Stimulated activated CD4-positive, alpha-beta T cell treated with anti-CD3 and anti-CD28 coated beads, Interleukin-15, amount 100 ng/mL, for 24 hours (primary cell): ENCODE measurements at regions not wholly inside any gene's neighbourhood (a gene's known extent, or its start where the extent isn't known, plus 50 kb on each side); places are given as distances from the start of the nearest gene placed in this dataset.
A peak's percentile ranks its signal among the peaks of the same experiment; 100 is the strongest.
"Not testable (repeated sequence)": the region's sequence is repeated elsewhere in the genome, so short reads cannot be mapped to it uniquely, and the experiment has no call there.

Experiments used
- DNase-seq: peaks from one replicate; pipeline ENCODE4 v3.0.0-alpha.2; 2020

DNA sequence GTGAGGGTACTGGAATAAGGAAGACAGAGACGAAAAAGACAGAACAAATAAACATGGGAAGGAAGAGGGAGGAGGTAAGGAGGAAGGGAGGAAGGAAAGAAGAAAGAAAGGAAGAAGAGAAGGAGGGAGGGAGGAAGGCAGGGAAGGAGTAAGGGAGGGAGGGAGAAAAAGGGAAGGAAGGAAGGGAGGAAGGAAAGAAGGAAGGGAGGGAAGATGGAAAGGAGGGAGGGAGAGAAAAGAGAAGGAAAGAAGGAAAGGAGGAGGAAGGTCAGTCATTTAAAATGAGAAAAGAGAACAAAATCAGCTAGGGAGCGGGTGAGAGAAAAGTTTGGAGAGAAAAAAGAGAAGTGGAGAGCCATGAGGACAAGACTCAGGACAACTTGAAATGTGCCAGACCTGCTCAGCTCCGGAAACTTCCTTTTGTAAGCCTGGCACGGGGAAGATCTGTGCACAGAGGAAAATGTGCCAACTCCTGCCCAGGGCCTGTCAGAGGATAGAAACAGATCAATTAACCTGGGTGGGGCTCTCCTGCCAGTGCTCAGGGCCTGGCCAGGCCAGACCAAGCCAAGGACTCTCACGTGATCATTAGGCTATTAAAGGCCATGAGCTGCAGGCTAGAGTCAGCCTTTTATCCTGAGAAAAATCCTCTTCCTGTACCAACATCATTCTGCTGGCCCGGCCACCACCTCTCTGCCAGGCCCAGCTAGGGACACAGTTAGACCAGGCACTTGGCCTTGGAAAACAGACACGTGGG, 50.1 kb upstream of the BCL6 start:
- DNase-seq, result no peak

DNA sequence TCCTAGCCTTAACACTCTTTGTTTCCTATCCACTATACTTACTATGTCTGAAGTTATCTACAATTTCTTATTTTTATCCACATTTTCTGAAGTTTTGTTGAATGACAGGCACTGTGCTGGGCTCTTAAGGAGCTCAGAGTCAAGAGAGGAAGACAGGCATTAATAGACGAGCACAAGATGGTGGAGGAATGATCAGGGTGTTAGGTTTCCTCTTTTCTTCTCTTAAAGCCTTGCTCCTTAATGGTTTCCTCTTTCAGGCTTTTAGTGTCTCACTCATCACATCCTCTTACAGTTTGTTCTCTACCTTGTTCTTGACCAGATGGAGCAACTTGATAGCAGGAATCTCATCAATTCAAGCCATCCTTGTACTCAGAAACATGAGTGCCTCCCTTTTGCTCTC, 52.9 kb upstream of the BCL6 start:
- no peak for DNase-seq

DNA sequence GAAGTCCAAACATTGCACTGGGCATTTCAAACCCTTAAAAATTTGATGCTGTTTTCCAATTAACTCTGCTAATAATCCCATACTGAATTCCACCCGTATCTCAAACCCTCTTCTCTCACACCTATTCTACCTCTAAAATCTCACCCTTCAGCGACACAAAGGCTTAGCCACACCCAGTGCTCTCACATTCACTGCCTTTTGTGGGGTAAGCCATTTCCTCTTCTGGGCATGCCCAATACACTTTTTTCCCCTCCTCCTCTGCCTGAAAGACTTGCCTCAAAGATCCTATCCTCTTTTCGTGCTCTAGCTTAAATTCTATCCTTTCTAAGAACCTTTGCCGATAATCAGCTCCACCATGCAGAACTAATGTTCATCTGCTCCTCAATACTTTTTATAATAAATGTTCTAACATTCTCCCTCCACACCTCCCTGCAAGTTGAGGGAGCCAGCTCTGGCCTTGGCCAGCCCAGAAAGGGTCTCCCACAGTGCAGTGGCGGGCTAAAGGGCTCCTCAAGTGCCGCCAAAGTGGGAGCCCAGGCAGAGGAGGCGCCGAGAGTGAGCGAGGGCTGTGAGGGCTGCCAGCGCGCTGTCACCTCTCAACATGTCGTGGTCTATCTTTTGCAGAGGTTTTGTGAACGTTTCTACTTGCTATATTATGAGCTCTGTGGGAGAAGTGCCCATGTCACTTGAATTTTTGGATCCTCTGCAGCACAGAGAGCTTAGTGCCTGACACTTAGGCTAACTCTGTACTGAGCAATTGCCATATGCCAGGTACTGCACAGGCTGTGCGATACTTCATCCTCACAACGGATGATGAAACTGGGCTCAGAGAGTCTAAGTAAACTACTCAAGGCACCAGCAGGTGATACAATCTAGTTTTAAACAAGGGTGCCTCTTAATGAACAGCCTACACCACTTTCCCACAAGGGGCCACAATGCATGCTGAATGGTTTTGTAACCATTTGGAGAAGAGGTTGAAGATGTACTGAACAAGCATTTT, 53.6 kb upstream of the BCL6 start:
- no peak for DNase-seq

DNA sequence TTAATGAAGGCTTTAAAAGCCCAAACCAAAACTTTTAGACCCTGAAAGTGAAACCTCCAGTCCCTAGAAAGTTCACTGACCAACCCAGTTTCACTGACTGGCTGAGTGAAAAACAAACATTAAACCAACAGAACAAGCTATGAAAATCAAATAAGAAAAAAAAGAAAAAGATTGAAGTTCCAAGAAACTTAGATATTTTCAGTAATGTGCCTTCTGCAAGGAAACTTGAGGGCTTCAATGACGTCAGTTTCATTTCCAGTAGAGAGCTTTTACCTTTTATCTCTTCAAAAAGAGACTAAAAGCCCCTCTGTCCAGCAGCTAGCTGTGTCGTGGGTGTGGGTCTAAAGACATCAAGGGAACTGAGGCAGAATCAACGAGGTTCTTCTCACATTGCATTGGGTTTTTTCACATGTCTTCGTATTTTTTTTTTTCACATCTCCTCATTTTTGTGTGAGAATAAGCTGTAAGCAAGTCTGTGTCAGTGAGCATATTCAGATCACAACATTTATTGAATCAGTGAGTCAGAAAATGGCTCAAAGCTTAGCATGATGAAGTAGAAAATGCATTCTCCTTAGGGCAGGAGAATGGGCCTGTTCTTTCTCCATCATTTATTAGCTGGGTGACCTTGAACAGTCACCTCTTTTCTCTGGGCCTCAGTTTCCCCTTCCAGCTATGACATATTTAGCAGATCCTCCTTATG, 54.8 kb upstream of the BCL6 start:
- peak; percentile 40 for DNase-seq

DNA sequence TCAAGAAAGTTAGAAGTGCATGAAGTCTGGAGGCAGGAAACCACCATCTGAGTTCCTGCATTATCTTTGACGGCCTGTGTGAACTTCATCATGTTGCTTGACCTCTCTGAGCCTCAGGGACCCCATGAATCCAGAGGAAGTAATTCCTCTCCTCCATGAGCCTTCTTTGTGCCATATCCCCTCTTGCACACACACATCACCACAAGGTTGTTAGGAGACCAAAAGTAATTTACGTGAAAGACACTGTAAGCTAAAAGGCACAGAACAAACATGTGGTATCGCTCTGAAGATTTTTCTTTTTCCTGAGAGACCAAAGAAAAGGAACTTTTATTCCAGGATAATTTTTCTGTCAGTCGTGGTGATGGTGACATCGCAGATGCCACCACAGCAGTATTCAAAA, 55.9 kb upstream of the BCL6 start:
- no peak for DNase-seq

DNA sequence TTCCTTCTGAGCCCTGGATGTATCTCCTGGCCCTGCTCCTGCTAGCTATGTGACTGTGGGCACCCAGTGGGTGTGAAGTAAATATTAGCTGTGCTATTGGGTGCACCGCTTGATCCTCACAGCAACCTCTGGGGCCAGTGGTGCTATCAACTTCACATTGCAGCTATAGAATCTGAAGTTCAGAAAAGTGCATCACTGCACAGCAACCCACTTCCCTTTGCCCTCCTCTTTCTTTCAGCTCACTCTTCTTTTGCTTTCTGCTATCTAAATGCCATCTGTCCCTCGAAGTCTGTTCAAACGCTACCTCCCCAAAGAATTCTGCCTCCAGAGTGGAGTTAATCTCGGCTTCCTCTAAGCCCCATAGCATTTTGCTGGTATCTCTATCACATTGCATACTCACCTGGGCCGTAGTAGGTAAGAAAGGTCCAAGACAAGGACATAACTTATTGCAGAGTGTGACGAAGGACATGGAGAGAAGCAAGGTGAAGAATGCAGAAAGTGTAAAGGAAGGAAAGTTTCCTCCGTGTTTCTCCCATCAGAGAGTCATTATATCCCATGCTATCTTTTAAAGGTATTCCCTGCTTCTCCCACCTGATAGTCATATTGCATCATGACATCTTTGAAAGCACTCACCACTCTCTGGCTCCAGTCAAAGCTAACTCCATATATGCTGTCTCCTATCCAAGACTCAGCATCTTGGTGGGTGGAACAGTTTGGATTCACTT, 57.1 kb upstream of the BCL6 start:
- DNase-seq, result no peak

DNA sequence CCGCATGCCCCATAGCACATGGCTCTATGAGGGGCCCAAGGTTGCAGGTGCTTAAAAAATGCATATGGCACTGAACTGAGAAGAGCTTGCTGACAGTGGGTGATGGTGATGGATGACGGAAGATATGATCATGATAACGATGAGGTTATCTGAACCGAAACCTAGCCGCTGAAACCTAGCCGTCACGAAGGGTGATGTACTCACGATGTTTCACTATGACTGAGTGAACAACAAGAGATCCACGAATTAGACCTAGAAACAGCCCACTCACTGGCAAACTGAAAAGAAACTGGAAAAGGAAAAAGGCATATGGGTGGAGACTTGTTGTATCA, 57.6 kb upstream of the BCL6 start:
- peak; percentile 82 for DNase-seq

DNA sequence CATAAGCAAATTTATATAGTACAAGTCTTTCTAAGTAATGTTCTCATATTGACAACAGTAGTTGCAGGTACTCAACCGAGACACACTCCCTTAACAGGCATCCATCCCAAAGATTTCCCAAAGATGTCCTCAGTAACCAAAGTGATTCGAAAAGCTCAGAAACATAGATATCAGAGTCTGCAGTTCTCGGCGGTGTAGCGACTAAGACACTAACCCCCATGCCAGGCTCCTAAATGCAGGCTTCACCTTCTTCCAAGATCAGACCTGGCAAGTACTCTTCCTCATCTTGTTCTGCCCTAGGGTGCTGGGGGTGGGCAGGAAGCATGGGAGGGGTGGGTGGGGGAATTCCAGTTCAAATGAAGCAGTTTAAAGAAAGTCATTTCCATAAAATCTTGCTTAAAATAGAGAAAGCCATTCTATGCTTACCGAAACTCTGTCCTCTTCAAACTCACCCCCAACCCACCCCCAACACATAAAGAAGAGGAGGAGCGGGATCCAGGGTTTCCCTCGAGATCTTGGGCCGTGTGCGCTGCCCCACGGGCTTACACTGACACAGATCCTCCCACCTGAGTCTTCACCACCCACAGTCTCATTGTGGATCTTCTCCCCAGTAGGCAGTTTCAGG, 59.0 kb upstream of the BCL6 start:
- peak; percentile 37 for DNase-seq

DNA sequence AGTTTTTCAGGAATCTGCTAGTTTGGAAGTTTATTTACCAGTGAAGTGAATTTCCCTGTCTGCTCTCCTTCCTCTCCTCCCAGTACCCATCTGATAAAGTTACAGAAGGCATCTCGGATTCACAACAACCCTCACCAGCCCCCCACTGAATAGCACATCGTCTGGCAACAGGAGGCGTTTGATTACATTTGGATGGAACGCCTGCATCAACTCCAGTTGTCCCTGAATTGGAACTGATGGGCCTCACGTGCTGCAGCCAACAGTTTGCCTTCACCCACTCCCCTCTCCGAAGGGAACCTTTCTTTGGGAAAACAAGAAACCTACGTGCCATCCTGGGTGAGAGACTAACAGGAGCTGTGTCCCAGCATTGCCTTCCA, 59.5 kb upstream of the BCL6 start:
- no peak for DNase-seq

DNA sequence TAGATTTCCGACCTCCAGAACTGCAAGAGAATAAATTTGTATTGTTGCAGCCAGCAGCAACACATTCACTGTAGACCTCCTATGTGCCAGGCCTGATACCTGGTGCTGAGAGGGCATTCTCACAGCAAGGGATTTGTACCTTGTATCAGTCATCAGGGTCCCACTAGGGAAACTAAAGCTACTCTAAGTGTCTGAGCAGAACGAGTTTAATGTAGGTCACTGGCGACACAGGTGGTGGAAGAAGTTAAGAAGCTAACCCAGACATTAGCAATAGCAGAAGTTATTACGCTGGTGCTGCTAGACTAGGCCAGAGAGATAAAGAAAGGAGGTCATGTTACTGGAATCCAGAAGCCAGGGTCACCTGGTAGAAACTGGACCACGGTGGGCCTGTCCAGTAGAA, 60.5 kb upstream of the BCL6 start:
- DNase-seq, result no peak

DNA sequence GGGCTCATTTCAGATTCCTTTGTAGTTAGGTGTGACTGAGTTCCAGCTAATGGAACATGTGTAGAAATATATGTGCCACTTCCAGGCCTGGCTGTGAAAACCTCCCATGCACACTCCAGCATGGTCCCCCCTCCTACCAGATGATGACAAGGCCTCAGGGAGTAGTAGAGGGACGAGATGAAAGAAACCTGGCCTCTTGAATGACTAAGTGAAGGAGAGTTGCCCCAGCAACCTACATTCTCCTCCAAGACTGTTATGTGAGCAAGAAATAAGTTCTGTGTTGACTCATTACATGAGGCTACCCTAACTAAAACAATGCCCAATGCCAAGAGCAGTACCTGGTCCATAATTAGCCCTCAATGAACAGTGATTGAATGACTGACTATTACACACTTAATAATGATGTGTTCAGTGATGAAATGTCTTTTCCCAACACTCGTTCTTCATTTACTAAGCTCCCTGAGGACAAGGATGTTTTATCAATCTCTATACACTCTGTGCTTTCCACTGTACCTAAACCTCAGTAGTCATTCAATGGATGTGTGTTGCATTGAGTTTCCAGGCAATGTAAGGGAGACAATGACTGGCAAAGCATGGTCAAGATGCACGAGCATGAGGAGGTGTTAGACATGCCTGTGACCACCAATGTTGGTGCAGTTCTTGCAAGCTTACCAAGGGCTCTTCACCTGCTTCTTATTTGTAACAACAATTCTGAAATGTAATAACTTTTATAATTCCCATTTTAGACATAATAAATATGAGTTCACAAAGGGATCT, 62.0 kb upstream of the BCL6 start:
- DNase-seq, result peak; percentile 72

DNA sequence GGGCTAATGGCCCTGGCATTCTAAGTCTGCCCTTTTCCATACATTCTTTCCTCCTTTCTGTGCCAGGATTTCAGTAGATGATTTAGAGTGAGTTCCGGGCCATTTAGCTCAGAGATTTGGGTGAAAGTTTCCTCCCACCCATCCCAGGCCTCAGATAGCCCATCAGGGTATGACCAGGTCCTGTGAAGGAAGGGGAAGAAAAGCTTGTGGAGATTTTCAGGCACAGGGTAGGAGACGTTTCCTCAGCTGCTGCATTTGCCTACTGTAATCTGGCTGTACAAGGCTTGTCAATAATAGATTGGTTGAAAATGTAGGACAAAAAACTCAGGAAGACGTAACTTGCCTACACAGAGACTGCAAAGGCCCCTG, 63.2 kb upstream of the BCL6 start:
- DNase-seq, result no peak

DNA sequence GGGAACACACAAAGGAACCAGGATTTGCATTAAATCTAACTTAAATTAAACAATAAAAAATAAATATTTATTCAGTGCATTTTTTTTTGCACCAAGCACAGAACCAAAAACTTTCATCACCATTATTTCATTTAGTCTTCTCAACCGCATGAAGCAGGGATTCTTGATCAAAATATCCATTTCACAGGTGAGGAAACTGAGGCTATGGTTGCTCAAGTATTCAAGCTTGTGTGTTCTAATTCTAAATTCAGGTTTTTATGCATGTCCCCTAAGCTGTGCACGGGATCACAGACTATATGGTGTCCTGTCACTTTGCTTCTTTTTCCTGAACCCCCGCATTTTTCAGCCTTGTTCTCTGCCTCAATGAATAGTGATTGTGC, 64.3 kb upstream of the BCL6 start:
- DNase-seq, result no peak

DNA sequence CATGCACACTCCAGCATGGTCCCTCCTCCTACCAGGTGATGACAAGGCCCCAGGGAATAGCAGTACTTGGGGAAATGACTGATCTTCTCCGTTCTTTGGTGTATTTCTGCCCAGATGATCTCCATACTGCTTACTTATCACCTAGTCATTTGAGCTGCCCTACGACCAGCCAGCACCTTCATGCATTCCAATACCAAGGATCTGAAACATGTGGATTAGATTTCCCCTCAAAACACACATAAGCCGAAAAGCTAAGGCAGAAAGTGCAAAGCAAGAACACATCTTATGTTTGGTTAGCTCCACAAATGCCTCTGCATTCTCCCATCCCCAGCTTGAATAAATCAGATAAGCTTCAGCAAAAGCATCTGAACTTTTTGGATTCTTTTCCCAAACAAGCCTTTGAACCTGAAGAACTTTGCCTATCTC, 64.8 kb upstream of the BCL6 start:
- no peak for DNase-seq

DNA sequence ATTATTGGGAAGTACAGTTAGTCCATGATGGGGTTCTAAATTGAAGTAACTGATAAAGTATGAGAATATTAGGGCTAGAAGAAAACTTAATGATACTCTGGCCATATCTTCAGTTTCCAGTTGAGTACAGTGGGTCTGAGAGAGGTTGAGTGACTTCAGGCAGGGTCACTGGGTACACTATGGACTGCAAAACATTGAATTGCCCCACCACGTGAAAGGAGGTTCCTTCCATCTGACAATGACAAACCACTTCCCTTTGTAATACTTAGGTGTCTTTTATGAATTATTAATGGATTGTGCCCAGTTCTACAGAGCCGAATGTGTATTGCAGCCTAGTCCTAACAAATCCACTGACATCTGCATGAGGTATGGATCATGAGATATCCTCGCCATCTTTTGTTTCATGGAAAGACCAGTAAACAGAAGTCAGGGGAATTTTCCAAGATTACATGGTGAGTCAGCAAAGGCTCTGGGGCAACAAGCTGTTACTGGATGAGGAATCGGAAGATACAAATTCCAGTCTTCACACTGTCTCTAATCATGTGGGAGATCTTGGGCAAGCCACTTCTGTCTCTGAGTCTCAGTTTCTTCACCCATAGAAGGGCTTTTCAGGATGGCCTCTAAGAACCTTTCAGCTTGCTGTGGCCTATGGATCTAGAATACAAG, 66.5 kb upstream of the BCL6 start:
- DNase-seq, result no peak

DNA sequence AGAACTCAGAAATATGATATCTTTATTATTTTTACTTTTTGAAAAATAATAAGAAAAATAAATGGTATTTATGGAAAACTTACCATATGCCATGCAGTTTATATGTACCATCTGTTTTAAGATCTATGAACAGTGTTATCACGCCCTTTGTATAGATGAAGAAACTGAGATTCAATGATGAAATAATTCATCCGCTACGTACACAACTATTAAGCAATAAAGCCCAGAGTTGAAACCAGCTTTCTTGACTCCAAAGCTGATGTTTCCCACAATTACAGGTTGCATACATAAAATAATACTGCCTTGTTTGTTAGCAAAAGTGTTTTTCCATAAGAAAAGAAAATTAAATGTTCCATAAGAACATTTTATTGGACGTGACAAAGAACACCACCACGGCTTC, 67.2 kb upstream of the BCL6 start:
- DNase-seq, result no peak

DNA sequence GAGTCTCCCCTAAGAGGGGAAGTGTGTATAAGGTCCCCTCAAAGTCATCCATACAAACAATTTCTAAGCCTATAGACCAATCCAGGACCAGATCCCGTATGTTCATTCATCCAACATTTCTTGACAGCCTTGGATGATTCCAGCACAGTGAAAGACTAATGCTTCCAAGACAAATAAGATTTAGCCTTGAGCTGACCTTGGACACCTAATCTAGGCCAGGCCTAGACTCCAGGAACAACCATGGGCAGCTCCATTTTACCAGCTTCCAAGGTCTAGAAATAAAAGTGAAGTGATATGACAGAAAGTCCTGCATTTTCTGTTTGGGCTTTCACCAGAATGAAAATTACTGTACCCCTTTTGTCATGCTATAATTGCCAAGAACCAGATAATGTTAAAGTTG, 67.9 kb upstream of the BCL6 start:
- no peak for DNase-seq

DNA sequence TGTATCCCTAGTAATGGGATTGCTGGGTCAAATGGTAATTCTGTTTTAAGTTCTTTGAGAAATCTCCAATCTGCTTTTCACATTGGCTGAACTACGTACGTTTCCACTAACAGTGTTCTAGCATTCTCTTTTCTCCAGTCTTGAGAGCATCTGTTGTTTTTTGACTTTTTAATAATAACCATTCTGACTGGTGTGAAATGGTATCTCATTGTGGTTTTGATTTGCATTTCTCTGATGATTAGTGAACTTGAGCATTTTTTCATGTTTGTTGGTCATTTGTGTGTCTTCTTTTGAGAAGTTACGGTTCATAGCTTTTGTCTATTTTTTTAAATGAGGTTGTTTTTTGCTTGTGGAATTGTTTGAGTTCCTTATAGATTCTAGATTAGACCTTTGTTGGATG, 72.5 kb upstream of the BCL6 start:
- not testable (repeated sequence) for DNase-seq

DNA sequence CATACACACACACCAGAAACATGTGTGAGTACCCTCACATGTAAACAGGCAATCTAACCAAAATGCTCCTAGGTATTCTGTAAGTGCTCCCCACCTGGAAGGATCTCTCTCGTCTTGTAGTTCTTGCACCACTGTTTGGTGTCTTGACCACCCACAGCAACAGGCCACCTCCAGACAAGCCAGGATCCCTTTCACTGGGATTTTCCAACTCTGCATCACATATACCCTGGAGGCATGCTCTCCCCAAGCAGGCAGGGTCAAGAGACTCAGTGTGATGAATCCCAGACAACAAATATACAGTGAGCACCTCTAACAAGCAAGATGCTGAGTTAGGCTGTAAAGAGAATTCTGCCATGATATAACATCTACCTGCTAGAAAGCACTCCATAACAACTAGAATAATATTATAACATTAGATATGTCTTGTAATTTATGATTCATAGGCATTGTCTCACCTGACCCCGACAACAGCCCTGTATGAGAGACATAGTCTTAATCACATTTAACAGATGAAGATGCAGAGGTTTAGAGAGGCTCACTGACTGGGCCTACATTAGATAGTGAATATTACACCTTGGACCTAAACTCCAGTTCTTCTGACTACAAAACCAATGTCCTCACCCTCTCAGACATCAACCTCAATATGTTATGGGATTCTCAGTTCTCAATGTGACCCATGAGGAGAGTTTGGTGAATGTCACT, 76.5 kb upstream of the BCL6 start:
- no peak for DNase-seq

DNA sequence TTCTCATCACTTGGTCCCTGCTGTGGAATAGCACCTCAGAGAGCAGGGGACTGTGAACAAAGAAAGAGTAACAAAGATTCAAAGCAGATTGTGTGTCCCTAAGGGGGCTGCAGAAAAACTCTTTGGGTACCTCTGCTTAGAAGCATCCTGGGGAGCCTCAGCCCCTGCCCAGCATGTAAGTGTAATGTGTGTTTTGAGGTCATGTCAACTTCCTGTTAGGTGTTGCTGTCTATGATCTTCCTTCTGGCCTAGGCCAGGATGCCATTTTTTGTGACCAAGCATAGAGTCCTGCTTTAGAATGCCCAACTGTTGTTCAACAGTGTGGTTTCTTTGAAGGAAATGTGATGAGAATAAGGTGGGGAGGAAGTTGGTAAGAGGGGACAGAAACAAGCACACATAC, 77.1 kb upstream of the BCL6 start:
- no peak for DNase-seq

DNA sequence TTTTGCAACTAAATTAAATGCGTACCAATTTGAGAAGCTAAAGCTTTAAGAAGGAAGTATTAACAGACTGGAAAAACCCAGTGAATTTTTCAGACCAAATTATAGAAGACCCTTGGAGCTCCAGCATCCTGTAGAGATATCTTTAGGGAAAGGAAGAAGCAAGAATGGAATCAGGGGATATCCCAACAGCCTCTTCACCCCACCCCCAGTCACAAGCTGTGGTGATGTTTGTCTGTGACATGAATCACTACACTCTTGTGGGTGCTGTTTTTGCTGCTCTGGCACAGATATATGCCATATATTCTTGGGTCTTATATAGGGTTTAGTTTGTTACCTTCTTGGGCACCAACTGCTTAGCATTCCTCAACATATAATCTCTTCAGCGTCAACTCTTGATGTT, 78.5 kb upstream of the BCL6 start:
- no peak for DNase-seq
